GM13976 (cell line): ENCODE measurements at regions not wholly inside any gene's neighbourhood (a gene's known extent, or its start where the extent isn't known, plus 50 kb on each side); places are given as distances from the start of the nearest gene placed in this dataset.

Experiments used
- DNase-seq: peaks from one replicate; pipeline ENCODE4 v3.0.0; 2012; ENCODE audit warnings: low spot score
- in situ Hi-C: fragments of 300-500 bp; cut with MboI; formaldehyde crosslinking; loops from one replicate; pipeline ENCODE4 v1.12.0; 2022; ENCODE audit warnings: low sequenced_read_pairs, mixed read lengths, inconsistent platforms; ENCODE audit not compliant: unreplicated experiment
- TF ChIP-seq, protein P1 (sequence below): IDR thresholded peaks from 2 replicates; pipeline ENCODE4 v1.5.1; 2012; ENCODE audit warnings: borderline replicate concordance, mild to moderate bottlenecking; ENCODE audit not compliant: insufficient read depth; ENCODE audit errors: extremely low read depth, missing control alignments, control extremely low read depth

DNA sequence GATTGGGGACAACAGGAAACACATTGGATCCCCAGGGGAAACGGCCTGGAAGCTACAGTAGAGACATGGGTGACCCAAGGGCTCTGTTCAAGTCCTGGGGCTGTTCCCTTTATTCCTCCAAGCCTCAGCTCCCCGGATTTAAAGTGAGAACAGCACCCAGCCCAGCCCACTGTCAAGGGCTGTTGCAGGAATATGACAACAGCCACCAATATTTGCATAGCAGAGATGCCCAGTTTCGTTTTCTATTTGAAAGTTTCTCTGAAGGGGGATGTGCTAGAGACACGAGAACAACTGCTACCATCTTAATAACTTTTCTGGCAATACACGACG, 81.1 kb upstream of the WNT7B start:
- TF ChIP-seq, protein P1, sequence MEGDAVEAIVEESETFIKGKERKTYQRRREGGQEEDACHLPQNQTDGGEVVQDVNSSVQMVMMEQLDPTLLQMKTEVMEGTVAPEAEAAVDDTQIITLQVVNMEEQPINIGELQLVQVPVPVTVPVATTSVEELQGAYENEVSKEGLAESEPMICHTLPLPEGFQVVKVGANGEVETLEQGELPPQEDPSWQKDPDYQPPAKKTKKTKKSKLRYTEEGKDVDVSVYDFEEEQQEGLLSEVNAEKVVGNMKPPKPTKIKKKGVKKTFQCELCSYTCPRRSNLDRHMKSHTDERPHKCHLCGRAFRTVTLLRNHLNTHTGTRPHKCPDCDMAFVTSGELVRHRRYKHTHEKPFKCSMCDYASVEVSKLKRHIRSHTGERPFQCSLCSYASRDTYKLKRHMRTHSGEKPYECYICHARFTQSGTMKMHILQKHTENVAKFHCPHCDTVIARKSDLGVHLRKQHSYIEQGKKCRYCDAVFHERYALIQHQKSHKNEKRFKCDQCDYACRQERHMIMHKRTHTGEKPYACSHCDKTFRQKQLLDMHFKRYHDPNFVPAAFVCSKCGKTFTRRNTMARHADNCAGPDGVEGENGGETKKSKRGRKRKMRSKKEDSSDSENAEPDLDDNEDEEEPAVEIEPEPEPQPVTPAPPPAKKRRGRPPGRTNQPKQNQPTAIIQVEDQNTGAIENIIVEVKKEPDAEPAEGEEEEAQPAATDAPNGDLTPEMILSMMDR = no peak
- peak; percentile 88 for DNase-seq
- in situ Hi-C loops = no loop called here

GRCh38 chr22:46058591-46059519, 81.9 kb upstream of the WNT7B start:
- TF ChIP-seq, protein P1 = no peak
- DNase-seq = no peak
- in situ Hi-C loops = no loop called here

GRCh38 chr22:46060292-46061123, 83.5 kb upstream of the WNT7B start:
- in situ Hi-C loops = no loop called here
- TF ChIP-seq, protein P1 = no peak
- DNase-seq = no peak

GRCh38 chr22:46061124-46061500, 84.2 kb upstream of the WNT7B start:
- DNase-seq = no peak
- in situ Hi-C loops = no loop called here
- TF ChIP-seq, protein P1 = no peak

- TF ChIP-seq, protein P1 = no peak
- no peak for DNase-seq
Observed at GRCh38 chr22:46061501-46062231, 84.7 kb upstream of the WNT7B start.

DNA sequence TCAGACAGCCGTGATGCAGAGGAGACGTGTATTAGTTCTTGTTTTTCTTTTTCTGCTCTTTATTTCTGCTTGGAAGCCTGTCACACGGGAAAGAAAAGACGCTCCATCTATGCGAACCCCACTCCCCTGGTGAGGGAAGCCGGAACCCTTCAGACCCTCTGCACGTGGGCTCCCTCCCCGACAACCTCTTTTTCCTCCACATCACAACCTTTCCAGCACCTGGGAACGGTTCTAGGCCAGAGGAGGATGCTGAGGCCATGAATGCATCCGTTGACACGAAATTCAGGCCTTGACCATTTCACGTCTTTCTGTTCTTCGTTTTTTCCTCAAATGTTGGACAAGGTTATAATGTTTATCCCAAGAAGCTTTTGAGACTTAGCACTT, 85.3 kb upstream of the WNT7B start:
- TF ChIP-seq, protein P1 = no peak
- in situ Hi-C loops = no loop called here
- DNase-seq = no peak

More at GRCh38 chr22:46061501-46062231, 84.7 kb upstream of the WNT7B start:
- in situ Hi-C loops = no loop called here
